Dendritic cell treated with granulocyte-macrophage colony-stimulating factor and Interleukin-4, amounts not matched to agents 40 ng/mL and 50 ng/mL, for 4 days (primary cell): ENCODE measurements at regions not wholly inside any gene's neighbourhood (a gene's known extent, or its start where the extent isn't known, plus 50 kb on each side); places are given as distances from the start of the nearest gene placed in this dataset.
"Not testable (repeated sequence)": the region's sequence is repeated elsewhere in the genome, so short reads cannot be mapped to it uniquely, and the experiment has no call there.

Experiments
- H3K27ac Mint-ChIP-seq: one replicate; pipeline ENCODE4 v1.8.0; 2022; ENCODE audit warnings: mild to moderate bottlenecking, mixed read lengths
- H3K27me3 Mint-ChIP-seq: one replicate; pipeline ENCODE4 v1.8.0; 2022; ENCODE audit warnings: mild to moderate bottlenecking, mixed read lengths
- H3K36me3 Mint-ChIP-seq: one replicate; pipeline ENCODE4 v1.8.0; 2022; ENCODE audit warnings: low read depth, mixed read lengths
- H3K4me1 Mint-ChIP-seq: one replicate; pipeline ENCODE4 v1.8.0; 2022; ENCODE audit warnings: low read depth, mixed read lengths
- H3K4me3 Mint-ChIP-seq: one replicate; pipeline ENCODE4 v1.8.0; 2022; ENCODE audit warnings: mild to moderate bottlenecking, moderate library complexity, mixed read lengths
- H3K9me3 Mint-ChIP-seq: one replicate; pipeline ENCODE4 v1.8.0; 2022; ENCODE audit warnings: mixed read lengths
- intact Hi-C: fragments of 100-400 bp; cut with micrococcal nuclease; formaldehyde crosslinking; loops from one replicate; pipeline ENCODE4 v1.15.0; 2022

GRCh38 chr16:85286951-85287814 is 174.9 kb upstream of the CIBAR2 start:
- peaks cover 38% of the 10 kb centered on the region for H3K4me1 Mint-ChIP-seq
- no peaks in the 10 kb centered on the region for H3K9me3 Mint-ChIP-seq
- H3K27me3 Mint-ChIP-seq: peaks cover 11% of the 10 kb centered on the region
- intact Hi-C loops: no loop called here
- H3K36me3 Mint-ChIP-seq: no peaks in the 10 kb centered on the region
- no peak overlapping the region for H3K27ac Mint-ChIP-seq
- no peak overlapping the region for H3K4me3 Mint-ChIP-seq

GRCh38 chr16:85287815-85288109 is 175.5 kb upstream of the CIBAR2 start:
- H3K27me3 Mint-ChIP-seq, H3K9me3 Mint-ChIP-seq, intact Hi-C loops, H3K27ac Mint-ChIP-seq, H3K4me3 Mint-ChIP-seq, H3K36me3 Mint-ChIP-seq: not testable (repeated sequence)
- peaks cover 38% of the 10 kb centered on the region for H3K4me1 Mint-ChIP-seq

- Mint-ChIP-seq H3K27ac (peak overlapping the region; percentile 28), H3K36me3 (no peaks in the 10 kb centered on the region), H3K27me3 (peaks cover 9% of the 10 kb centered on the region), H3K4me1 (peaks cover 38% of the 10 kb centered on the region), H3K9me3 (no peaks in the 10 kb centered on the region), H3K4me3 (no peak overlapping the region)
- intact Hi-C loops: no loop called here
Observed at GRCh38 chr16:85288341-85288868, 176.1 kb upstream of the CIBAR2 start.

- Mint-ChIP-seq H3K4me3 (no peak overlapping the region), H3K27me3 (peaks cover 9% of the 10 kb centered on the region), H3K4me1 (peaks cover 38% of the 10 kb centered on the region), H3K27ac (peak overlapping the region; percentile 92), H3K36me3 (no peaks in the 10 kb centered on the region), H3K9me3 (no peaks in the 10 kb centered on the region)
- intact Hi-C loops: no loop called here
Observed at GRCh38 chr16:85288869-85289660, 176.8 kb upstream of the CIBAR2 start.

GRCh38 chr16:85289760-85290625 is 177.7 kb upstream of the CIBAR2 start:
- intact Hi-C loops: loop anchor here (10.0 kb wide), 1 partner anchor 175 kb away; the partner anchor contains the start of gene CIBAR2
- peaks cover 10% of the 10 kb centered on the region for H3K27me3 Mint-ChIP-seq
- no peaks in the 10 kb centered on the region for H3K36me3 Mint-ChIP-seq
- peaks cover 38% of the 10 kb centered on the region for H3K4me1 Mint-ChIP-seq
- no peaks in the 10 kb centered on the region for H3K9me3 Mint-ChIP-seq
- peak overlapping the region; percentile 92 for H3K27ac Mint-ChIP-seq
- H3K4me3 Mint-ChIP-seq: no peak overlapping the region

- Mint-ChIP-seq H3K4me1 (peaks cover 38% of the 10 kb centered on the region), H3K9me3 (no peaks in the 10 kb centered on the region), H3K36me3 (no peaks in the 10 kb centered on the region), H3K27me3 (peaks cover 18% of the 10 kb centered on the region), H3K4me3 (no peak overlapping the region), H3K27ac (peak overlapping the region; percentile 92)
- intact Hi-C loops: loop anchor here (10.0 kb wide), 1 partner anchor 176 kb away; the partner anchor contains the start of gene CIBAR2
Observed at GRCh38 chr16:85290626-85291301, 178.5 kb upstream of the CIBAR2 start.

GRCh38 chr16:85291302-85292148 is 179.3 kb upstream of the CIBAR2 start:
- Mint-ChIP-seq H3K4me3 (peak overlapping the region; percentile 37), H3K4me1 (peaks cover 38% of the 10 kb centered on the region), H3K36me3 (no peaks in the 10 kb centered on the region), H3K27ac (peak overlapping the region; percentile 92), H3K9me3 (no peaks in the 10 kb centered on the region), H3K27me3 (peaks cover 21% of the 10 kb centered on the region)
- intact Hi-C loops: loop anchor here (10.0 kb wide), 1 partner anchor 177 kb away; the partner anchor contains the start of gene CIBAR2

GRCh38 chr16:85293458-85293857 is 181.2 kb upstream of the CIBAR2 start:
- Mint-ChIP-seq H3K4me1 (peaks cover 34% of the 10 kb centered on the region), H3K36me3 (no peaks in the 10 kb centered on the region), H3K27ac (no peak overlapping the region), H3K9me3 (no peaks in the 10 kb centered on the region), H3K27me3 (peaks cover 18% of the 10 kb centered on the region), H3K4me3 (no peak overlapping the region)
- intact Hi-C loops: loop anchor here (10.0 kb wide), 1 partner anchor 179 kb away; the partner anchor contains the start of gene CIBAR2

GRCh38 chr16:85293904-85294642 is 181.8 kb upstream of the CIBAR2 start:
- Mint-ChIP-seq H3K9me3 (no peaks in the 10 kb centered on the region), H3K4me3 (no peak overlapping the region), H3K27ac (no peak overlapping the region), H3K4me1 (peaks cover 29% of the 10 kb centered on the region), H3K36me3 (no peaks in the 10 kb centered on the region), H3K27me3 (peaks cover 17% of the 10 kb centered on the region)
- intact Hi-C loops: loop anchor here (10.0 kb wide), 1 partner anchor 179 kb away; the partner anchor contains the start of gene CIBAR2

GRCh38 chr16:85294810-85295508 is 182.7 kb upstream of the CIBAR2 start:
- Mint-ChIP-seq H3K27ac (no peak overlapping the region), H3K9me3 (no peaks in the 10 kb centered on the region), H3K4me1 (peaks cover 20% of the 10 kb centered on the region), H3K4me3 (no peak overlapping the region), H3K36me3 (no peaks in the 10 kb centered on the region), H3K27me3 (peaks cover 17% of the 10 kb centered on the region)
- intact Hi-C loops: loop anchor here (10.0 kb wide), 1 partner anchor 180 kb away; the partner anchor contains the start of gene CIBAR2

GRCh38 chr16:85296859-85297660 is 184.8 kb upstream of the CIBAR2 start:
- intact Hi-C loops: loop anchor here (10.0 kb wide), 1 partner anchor 182 kb away; the partner anchor contains the start of gene CIBAR2
- no peaks in the 10 kb centered on the region for H3K4me1 Mint-ChIP-seq
- no peaks in the 10 kb centered on the region for H3K9me3 Mint-ChIP-seq
- H3K27me3 Mint-ChIP-seq: peaks cover 31% of the 10 kb centered on the region
- no peak overlapping the region for H3K27ac Mint-ChIP-seq
- no peaks in the 10 kb centered on the region for H3K36me3 Mint-ChIP-seq
- no peak overlapping the region for H3K4me3 Mint-ChIP-seq
